Neuronal stem cell (in vitro differentiated cells): ENCODE measurements at regions not wholly inside any gene's neighbourhood (a gene's known extent, or its start where the extent isn't known, plus 50 kb on each side); places are given as distances from the start of the nearest gene placed in this dataset.
A peak's percentile ranks its signal among the peaks of the same experiment; 100 is the strongest.

ENCODE experiments used
- DNase-seq: peaks from one replicate; pipeline ENCODE4 v3.0.0-alpha.2; 2013; ENCODE audit warnings: low spot score
- H2AFZ ChIP-seq: one replicate; pipeline ENCODE4 v1.6.1; 2013; ENCODE audit warnings: mild to moderate bottlenecking, low read length, inconsistent platforms
- H2AK5ac ChIP-seq: 2 replicates; pipeline ENCODE4 v1.6.1; 2013; ENCODE audit warnings: low read depth, mild to moderate bottlenecking, inconsistent platforms, low read length, moderate library complexity, mixed read lengths
- H2BK120ac ChIP-seq: 2 replicates; pipeline ENCODE4 v1.6.1; 2013; ENCODE audit warnings: low read depth, mild to moderate bottlenecking, inconsistent platforms, low read length, moderate library complexity, mixed read lengths
- H2BK12ac ChIP-seq: one replicate; pipeline ENCODE4 v1.6.1; 2013; ENCODE audit warnings: low read length, inconsistent platforms
- H2BK15ac ChIP-seq: 2 replicates; pipeline ENCODE4 v1.6.1; 2013; ENCODE audit warnings: mild to moderate bottlenecking, low read length, inconsistent platforms, mixed read lengths
- H2BK5ac ChIP-seq: one replicate; pipeline ENCODE4 v1.6.1; 2013; ENCODE audit warnings: inconsistent platforms, mild to moderate bottlenecking, low read length, moderate library complexity
- H3K14ac ChIP-seq: one replicate; pipeline ENCODE4 v1.6.1; 2013; ENCODE audit warnings: low read length, inconsistent platforms
- H3K18ac ChIP-seq: 2 replicates; pipeline ENCODE4 v1.6.1; 2013; ENCODE audit warnings: low read length, inconsistent platforms
- H3K23ac ChIP-seq: 2 replicates; pipeline ENCODE4 v1.6.1; 2013; ENCODE audit warnings: low read depth, mild to moderate bottlenecking, mixed read lengths, low read length, inconsistent platforms; ENCODE audit not compliant: poor library complexity
- H3K27ac ChIP-seq: replicated peaks from 3 replicates; pipeline ENCODE4 v1.5.1; 2013; ENCODE audit warnings: low read length, inconsistent platforms
- H3K27me3 ChIP-seq, 3 experiments: 2 replicates each; pipeline ENCODE4 v1.6.1; 2013; ENCODE audit warnings: low read length in 3 of 3, mild to moderate bottlenecking in 2 of 3, inconsistent platforms in 1 of 3, low read depth in 1 of 3, mixed read lengths in 1 of 3, moderate library complexity in 1 of 3; ENCODE audit not compliant: control insufficient read depth in 3 of 3, insufficient read depth in 3 of 3
- H3K36me3 ChIP-seq, 2 donors: replicated peaks in 1 of 2; 2 replicates each; pipeline ENCODE4 v1.6.1; 2013; ENCODE audit warnings: low read length in 2 of 2; ENCODE audit not compliant: control insufficient read depth in 2 of 2, insufficient read depth in 2 of 2
- H3K4ac ChIP-seq: 2 replicates; pipeline ENCODE4 v1.6.1; 2013; ENCODE audit warnings: inconsistent platforms, mild to moderate bottlenecking, low read length, moderate library complexity
- H3K4me1 ChIP-seq, 2 donors: 1 replicate in 1 of 2; 2 replicates in 1 of 2; pipeline ENCODE4 v1.6.1; 2013; ENCODE audit warnings: low read length in 2 of 2, low read depth in 1 of 2; ENCODE audit not compliant: control insufficient read depth in 2 of 2, insufficient read depth in 1 of 2
- H3K4me2 ChIP-seq: one replicate; pipeline ENCODE4 v1.6.1; 2013; ENCODE audit warnings: mild to moderate bottlenecking, low read length, inconsistent platforms; ENCODE audit not compliant: insufficient read depth, poor library complexity, severe bottlenecking
- H3K4me3 ChIP-seq, 2 donors: 2 replicates each; pipeline ENCODE4 v1.5.1; 2013; ENCODE audit warnings: low read length in 2 of 2, mild to moderate bottlenecking in 2 of 2, inconsistent platforms in 1 of 2, moderate library complexity in 1 of 2
- H3K79me1 ChIP-seq: one replicate; pipeline ENCODE4 v1.6.1; 2013; ENCODE audit warnings: low read depth, mild to moderate bottlenecking, inconsistent platforms, low read length, moderate library complexity
- H3K9ac ChIP-seq: one replicate; pipeline ENCODE4 v1.6.1; 2013; ENCODE audit warnings: mild to moderate bottlenecking, low read depth, low read length, inconsistent platforms; ENCODE audit not compliant: poor library complexity
- H3K9me3 ChIP-seq, 2 donors: replicated peaks in 1 of 2; 2 replicates each; pipeline versions ENCODE3 to v1.6.1; 2013; ENCODE audit warnings: low read length in 2 of 2, mild to moderate bottlenecking in 2 of 2, inconsistent platforms in 1 of 2, low read depth in 1 of 2, mixed read lengths in 1 of 2, moderate library complexity in 1 of 2; ENCODE audit not compliant: control insufficient read depth in 2 of 2, insufficient read depth in 1 of 2
- H4K8ac ChIP-seq: one replicate; pipeline ENCODE4 v1.6.1; 2013; ENCODE audit warnings: low read depth, mild to moderate bottlenecking, inconsistent platforms, low read length, moderate library complexity
- H4K91ac ChIP-seq: one replicate; pipeline ENCODE4 v1.6.1; 2013; ENCODE audit warnings: low read length, low read depth, mild to moderate bottlenecking, inconsistent platforms; ENCODE audit not compliant: poor library complexity
- WGBS, 2 donors: extraction: QIAGEN DNeasy Blood & Tissue Kit; methylation state at CpG; one replicate each; pipeline ENCODE4 v1.1.7; 2013; ENCODE audit warnings: missing lambda C conversion rate in 2 of 2, mixed read lengths in 1 of 2; ENCODE audit not compliant: insufficient read length in 2 of 2, insufficient replicate concordance in 1 of 2; ENCODE audit errors: extremely low coverage in 2 of 2; 5-methylcytosine and 5-hydroxymethylcytosine counted together

GRCh38 chr5:164335837-164336236 is 830.4 kb downstream of the MAT2B start:
- Histone ChIP-seq H3K36me3 (no peaks in the 10 kb centered on the region), H3K27ac (no peak overlapping the region), H3K9me3 (no peaks in the 10 kb centered on the region), H2BK15ac (no peak overlapping the region), H4K8ac (no peak overlapping the region), H2BK12ac (no peak overlapping the region), H2AFZ (no peak overlapping the region), H3K14ac (no peak overlapping the region), H3K23ac (no peak overlapping the region), H4K91ac (no peak overlapping the region), H3K4ac (no peak overlapping the region), H2BK5ac (no peak overlapping the region), H3K4me1 (peaks cover 0 to under 1% of the 10 kb centered on the region in 2 donors), H3K4me3 (no peak overlapping the region), H2AK5ac (no peak overlapping the region), H3K9ac (no peak overlapping the region), H3K18ac (no peak overlapping the region), H2BK120ac (no peak overlapping the region), H3K4me2 (no peak overlapping the region), H3K27me3 (no peaks in the 10 kb centered on the region), H3K79me1 (no peaks in the 10 kb centered on the region)
- DNase-seq = no peak
- WGBS, 2 donors = no CpG with 5 or more reads among the region's 1 CpG

- Histone ChIP-seq H2BK120ac (no peak overlapping the region), H3K79me1 (no peaks in the 10 kb centered on the region), H3K27ac (no peak overlapping the region), H3K36me3 (no peaks in the 10 kb centered on the region), H2BK15ac (no peak overlapping the region), H2AFZ (no peak overlapping the region), H3K9me3 (no peaks in the 10 kb centered on the region), H3K4ac (no peak overlapping the region), H2BK5ac (no peak overlapping the region), H4K8ac (no peak overlapping the region), H3K18ac (no peak overlapping the region), H2AK5ac (no peak overlapping the region), H3K27me3 (no peaks in the 10 kb centered on the region), H3K23ac (no peak overlapping the region), H2BK12ac (no peak overlapping the region), H3K9ac (no peak overlapping the region), H3K14ac (no peak overlapping the region), H3K4me1 (peaks cover 1 to 5% of the 10 kb centered on the region in 2 donors), H3K4me2 (no peak overlapping the region), H4K91ac (no peak overlapping the region), H3K4me3 (no peak overlapping the region)
- WGBS, 2 donors = no CpG with 5 or more reads among the region's 1 CpG
- no peak for DNase-seq
Observed at GRCh38 chr5:164336276-164336675, 830.9 kb downstream of the MAT2B start.

GRCh38 chr5:164336906-164337305 is 831.5 kb downstream of the MAT2B start:
- H3K4me1 ChIP-seq = peaks cover 1 to 8% of the 10 kb centered on the region in 2 donors
- H2BK5ac ChIP-seq = no peak overlapping the region
- H2AFZ ChIP-seq = no peak overlapping the region
- H3K9me3 ChIP-seq = no peaks in the 10 kb centered on the region
- H3K79me1 ChIP-seq = no peaks in the 10 kb centered on the region
- H4K8ac ChIP-seq = no peak overlapping the region
- DNase-seq = no peak
- H3K27me3 ChIP-seq = no peaks in the 10 kb centered on the region
- H2AK5ac ChIP-seq = no peak overlapping the region
- H3K4ac ChIP-seq = no peak overlapping the region
- H3K18ac ChIP-seq = no peak overlapping the region
- no peaks in the 10 kb centered on the region for H3K36me3 ChIP-seq
- no peak overlapping the region for H3K14ac ChIP-seq
- no peak overlapping the region for H3K9ac ChIP-seq
- no peak overlapping the region for H4K91ac ChIP-seq
- H2BK12ac ChIP-seq = no peak overlapping the region
- H2BK15ac ChIP-seq = no peak overlapping the region
- no peak overlapping the region for H3K4me2 ChIP-seq
- WGBS, 2 donors = no CpG with 5 or more reads among the region's 2 CpGs
- H3K4me3 ChIP-seq = no peak overlapping the region
- no peak overlapping the region for H3K27ac ChIP-seq
- no peak overlapping the region for H3K23ac ChIP-seq
- H2BK120ac ChIP-seq = no peak overlapping the region

GRCh38 chr5:164341056-164341619 is 835.7 kb downstream of the MAT2B start:
- Histone ChIP-seq H3K4me2 (no peak overlapping the region), H3K9me3 (no peaks in the 10 kb centered on the region), H3K27me3 (no peaks in the 10 kb centered on the region), H2AFZ (peak overlapping the region; percentile 9), H3K14ac (no peak overlapping the region), H3K4ac (no peak overlapping the region), H2AK5ac (no peak overlapping the region), H4K91ac (no peak overlapping the region), H2BK5ac (no peak overlapping the region), H3K36me3 (no peaks in the 10 kb centered on the region), H2BK12ac (no peak overlapping the region), H3K23ac (no peak overlapping the region), H3K27ac (no peak overlapping the region), H3K79me1 (no peaks in the 10 kb centered on the region), H2BK15ac (no peak overlapping the region), H4K8ac (no peak overlapping the region), H3K9ac (no peak overlapping the region), H2BK120ac (no peak overlapping the region), H3K4me1 (peaks cover 1 to 8% of the 10 kb centered on the region in 2 donors), H3K18ac (no peak overlapping the region), H3K4me3 (no peak overlapping the region)
- no peak for DNase-seq
- no CpG with 5 or more reads among the region's 2 CpGs for WGBS, 2 donors
